Right lobe of liver (tissue), 6 donors: ENCODE measurements at regions not wholly inside any gene's neighbourhood (a gene's known extent, or its start where the extent isn't known, plus 50 kb on each side); places are given as distances from the start of the nearest gene placed in this dataset.

Source experiments
- ATAC-seq, 4 donors: fragments of 200-7000 bp; cut with Tn5 transposase; one replicate each; pipeline ENCODE4 v1.9.1; 2020; ENCODE audit warnings: mild to moderate bottlenecking in 4 of 4, moderate library complexity in 4 of 4
- DNase-seq, 3 donors: peaks; one replicate each; pipeline ENCODE4 v3.0.0-alpha.2; 2020
- H3K27ac ChIP-seq, 3 donors: fragments of 200-600 bp; one replicate each; pipeline ENCODE4 v1.8.0; 2022
- H3K27me3 ChIP-seq, 2 donors: fragments of 200-600 bp; one replicate each; pipeline ENCODE4 v1.8.0; 2022
- H3K36me3 ChIP-seq, 4 donors: fragments of 200-600 bp; sonication (generic) in 1 of 4; one replicate each; pipeline versions ENCODE4 v1.5.1 to v1.8.0; 2017 to 2022; ENCODE audit warnings: control low read depth in 1 of 4
- H3K4me1 ChIP-seq, 4 donors: fragments of 200-600 bp; sonication (generic) in 1 of 4; one replicate each; pipeline versions ENCODE4 v1.5.1 to v1.8.0; 2017 to 2022; ENCODE audit warnings: control low read depth in 1 of 4
- H3K4me3 ChIP-seq, 3 donors: fragments of 200-600 bp; one replicate each; pipeline ENCODE4 v1.8.0; 2022
- H3K9me3 ChIP-seq, 4 donors: fragments of 200-600 bp; sonication (generic) in 1 of 4; one replicate each; pipeline versions ENCODE4 v1.5.1 to v1.8.0; 2017 to 2022; ENCODE audit warnings: control low read depth in 1 of 4
- POLR2A ChIP-seq: fragments of 450-650 bp; IDR thresholded peaks from one replicate; pipeline ENCODE4 v1.6.1; 2017; ENCODE audit warnings: antibody characterized with exemption, mild to moderate bottlenecking
- WGBS: methylation state at CpG from one replicate; pipeline ENCODE4 v1.1.6; 2018; ENCODE audit warnings: low coverage, low lambda C conversion rate; ENCODE audit not compliant: insufficient coverage; ENCODE audit errors: missing lambda C conversion rate; 5-methylcytosine and 5-hydroxymethylcytosine counted together
- intact Hi-C, 2 donors: fragments of 100-400 bp; cut with DNase I; formaldehyde crosslinking; loops; one replicate each; pipeline versions ENCODE4 v1.11.2 to v1.14.1; 2022
- TF ChIP-seq, protein P1 (sequence below), 4 donors: fragments of 200-600 bp in 3 of 4; fragments of 450-650 bp in 1 of 4; IDR thresholded peaks; one replicate each; pipeline versions ENCODE4 v1.5.1 to v1.8.0; 2016 to 2022; ENCODE audit warnings: antibody characterized with exemption in 4 of 4, mild to moderate bottlenecking in 2 of 4
- donor health status: DM: no; HTN: yes; CAD: no.
- donor health status: DM: no; HTN: no; CAD: no.
- donor health status: DM: no; HTN: no; CAD: no.
- donor health status: DM: no; HTN: yes; CAD: no.
- donor health status: DM: no; HTN: yes; CAD: no.

DNA sequence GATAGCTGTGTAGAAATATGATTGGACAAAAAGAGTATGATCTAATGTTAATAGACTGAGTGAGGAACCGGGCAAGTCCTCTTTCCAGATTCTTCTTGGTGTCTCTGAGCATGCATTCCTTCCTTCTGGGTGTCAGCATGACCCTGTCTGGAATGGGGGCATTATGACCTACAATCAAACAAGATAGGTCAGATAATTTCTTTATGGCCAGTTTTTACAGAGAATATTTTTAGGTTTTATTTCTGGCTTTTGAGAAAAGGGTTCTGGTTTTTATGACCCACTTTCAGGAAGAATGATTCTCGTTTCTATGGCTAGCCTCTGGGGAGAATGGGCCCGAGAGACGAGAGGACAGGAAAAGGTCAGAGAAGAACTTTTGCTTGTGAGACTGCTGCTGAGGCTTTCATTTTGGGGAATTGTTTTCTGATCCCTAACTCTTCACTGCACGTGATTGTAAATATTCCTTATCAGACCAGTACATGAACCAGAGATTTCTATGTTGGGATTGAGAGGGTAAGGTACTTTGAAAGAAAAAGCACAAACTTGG, 383.8 kb downstream of the AASDHPPT start:
- TF ChIP-seq POLR2A: no peak
- TF ChIP-seq, protein P1, sequence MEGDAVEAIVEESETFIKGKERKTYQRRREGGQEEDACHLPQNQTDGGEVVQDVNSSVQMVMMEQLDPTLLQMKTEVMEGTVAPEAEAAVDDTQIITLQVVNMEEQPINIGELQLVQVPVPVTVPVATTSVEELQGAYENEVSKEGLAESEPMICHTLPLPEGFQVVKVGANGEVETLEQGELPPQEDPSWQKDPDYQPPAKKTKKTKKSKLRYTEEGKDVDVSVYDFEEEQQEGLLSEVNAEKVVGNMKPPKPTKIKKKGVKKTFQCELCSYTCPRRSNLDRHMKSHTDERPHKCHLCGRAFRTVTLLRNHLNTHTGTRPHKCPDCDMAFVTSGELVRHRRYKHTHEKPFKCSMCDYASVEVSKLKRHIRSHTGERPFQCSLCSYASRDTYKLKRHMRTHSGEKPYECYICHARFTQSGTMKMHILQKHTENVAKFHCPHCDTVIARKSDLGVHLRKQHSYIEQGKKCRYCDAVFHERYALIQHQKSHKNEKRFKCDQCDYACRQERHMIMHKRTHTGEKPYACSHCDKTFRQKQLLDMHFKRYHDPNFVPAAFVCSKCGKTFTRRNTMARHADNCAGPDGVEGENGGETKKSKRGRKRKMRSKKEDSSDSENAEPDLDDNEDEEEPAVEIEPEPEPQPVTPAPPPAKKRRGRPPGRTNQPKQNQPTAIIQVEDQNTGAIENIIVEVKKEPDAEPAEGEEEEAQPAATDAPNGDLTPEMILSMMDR (IDR thresholded peaks at IDR 0.05): no peak

DNA sequence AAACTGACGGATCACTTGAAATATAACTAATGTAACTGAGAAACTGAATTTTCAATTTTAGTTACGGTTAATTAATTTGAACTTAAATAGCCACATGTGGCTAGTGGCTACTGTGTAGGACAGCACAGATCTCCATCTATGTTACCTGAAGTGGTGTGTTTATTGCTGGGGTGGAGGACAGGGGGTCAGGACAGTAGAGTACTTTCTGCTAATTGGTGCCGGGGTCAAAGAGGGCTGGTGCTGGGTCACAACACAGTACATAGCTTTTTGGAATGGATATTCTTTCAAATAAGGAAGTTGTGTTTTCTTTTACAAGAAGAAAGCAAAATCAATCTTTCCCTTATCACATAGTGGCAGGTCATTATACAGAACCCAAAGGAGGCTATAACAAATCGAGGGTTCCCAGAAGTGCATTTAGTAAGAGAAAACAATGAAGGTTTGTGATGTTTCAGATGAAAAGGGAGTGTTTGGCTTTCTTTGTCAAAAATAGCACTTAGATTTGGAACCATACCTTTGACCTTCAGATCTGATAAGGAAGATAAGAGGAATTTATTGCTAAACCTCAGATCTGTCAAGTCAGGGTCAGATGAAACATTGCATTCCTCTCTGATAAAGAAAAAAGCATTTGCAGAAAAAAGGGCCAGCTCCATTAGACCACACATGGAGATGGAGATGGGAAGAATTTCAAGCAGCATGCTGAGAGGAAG, 384.5 kb downstream of the AASDHPPT start:
- DNase-seq (no peak), ATAC-seq (no peak)
- no peak for TF ChIP-seq POLR2A
- TF ChIP-seq, protein P1 (IDR thresholded peaks at IDR 0.05): no peak
- WGBS: 41% methylated on average over 4 of the region's 4 CpGs
- Histone ChIP-seq H3K36me3 (no peaks in the 10 kb centered on the region), H3K9me3 (no peaks in the 10 kb centered on the region), H3K4me1 (no peaks in the 10 kb centered on the region), H3K4me3 (no peak overlapping the region), H3K27ac (no peak overlapping the region), H3K27me3 (no peaks in the 10 kb centered on the region)
- intact Hi-C loops: no loop called here

More for the DNA sequence above, 383.8 kb downstream of the AASDHPPT start:
- WGBS: 40% methylated on average over 5 of the region's 5 CpGs
- Histone ChIP-seq H3K27ac (no peak overlapping the region), H3K4me3 (no peak overlapping the region), H3K36me3 (no peaks in the 10 kb centered on the region), H3K9me3 (no peaks in the 10 kb centered on the region), H3K4me1 (no peaks in the 10 kb centered on the region), H3K27me3 (no peaks in the 10 kb centered on the region)
- ATAC-seq (no peak), DNase-seq (no peak)
- intact Hi-C loops: no loop called here

DNA sequence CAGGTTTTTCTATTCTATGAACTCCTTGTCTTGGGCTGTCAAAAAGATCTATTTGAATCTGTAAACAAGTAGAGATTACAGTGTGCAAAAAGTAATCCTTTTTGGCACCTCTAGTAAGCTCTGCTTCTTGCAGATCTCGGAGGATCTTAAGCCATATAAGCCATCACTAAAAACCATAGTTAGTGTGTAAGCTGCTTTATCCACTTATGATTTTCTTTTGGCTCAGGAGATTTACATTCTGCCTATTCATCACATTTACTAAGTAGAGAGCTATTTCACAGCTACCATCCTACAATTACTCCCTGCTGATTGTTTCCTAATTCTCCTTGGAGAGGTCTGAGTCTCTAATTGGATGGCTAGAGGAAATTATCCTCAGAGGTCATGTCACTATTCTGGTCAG, 385.7 kb downstream of the AASDHPPT start:
- 53% methylated on average over 1 of the region's 1 CpG for WGBS
- TF ChIP-seq, protein P1 (IDR thresholded peaks at IDR 0.05): no peak
- TF ChIP-seq POLR2A: no peak

DNA sequence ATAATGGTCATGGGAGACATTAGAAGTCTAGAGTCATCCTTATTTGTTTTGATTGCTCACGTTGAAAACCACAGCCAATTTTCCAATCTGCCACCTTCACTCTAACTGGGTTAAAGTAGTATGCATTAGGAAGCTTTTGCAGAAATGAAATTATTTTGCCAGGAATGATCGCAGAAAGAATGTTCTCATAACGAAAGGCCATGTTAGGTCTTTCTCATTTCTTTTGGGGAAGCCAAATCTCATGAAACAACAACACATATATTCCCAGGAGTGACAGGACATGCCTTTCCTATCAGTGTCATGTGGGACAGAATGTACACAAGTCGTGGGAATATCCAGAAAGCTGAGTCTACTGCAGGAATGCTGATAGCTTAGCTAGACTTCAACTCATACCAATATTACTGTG, 386.3 kb downstream of the AASDHPPT start:
- intact Hi-C loops: no loop called here
- WGBS: 26% methylated on average over 4 of the region's 4 CpGs
- no peaks in the 10 kb centered on the region for H3K4me1 ChIP-seq

More for the DNA sequence above, 385.7 kb downstream of the AASDHPPT start:
- no peaks in the 10 kb centered on the region for H3K36me3 ChIP-seq
- no peaks in the 10 kb centered on the region for H3K9me3 ChIP-seq
- H3K27me3 ChIP-seq: no peaks in the 10 kb centered on the region
- no peak overlapping the region for H3K4me3 ChIP-seq
- ATAC-seq: no peak
- DNase-seq: no peak
- intact Hi-C loops: no loop called here
- no peak overlapping the region for H3K27ac ChIP-seq
- no peaks in the 10 kb centered on the region for H3K4me1 ChIP-seq

More for the DNA sequence above, 386.3 kb downstream of the AASDHPPT start:
- Histone ChIP-seq H3K27me3 (no peaks in the 10 kb centered on the region), H3K4me3 (no peak overlapping the region), H3K9me3 (no peaks in the 10 kb centered on the region), H3K36me3 (no peaks in the 10 kb centered on the region), H3K27ac (no peak overlapping the region)
- TF ChIP-seq, protein P1 (IDR thresholded peaks at IDR 0.05): no peak
- TF ChIP-seq POLR2A: no peak
- no peak for DNase-seq
- ATAC-seq: peak in 1 of 4 donors; percentile 46
